OCI-LY1 (cell line): ENCODE measurements at regions not wholly inside any gene's neighbourhood (a gene's known extent, or its start where the extent isn't known, plus 50 kb on each side); places are given as distances from the start of the nearest gene placed in this dataset.

ENCODE experiments used
- CTCF ChIP-seq: fragments of 200-600 bp; sonication (generic), shearing (Covaris generic); IDR thresholded peaks from 2 replicates; pipeline ENCODE4 v1.5.1; 2017; ENCODE audit warnings: mild to moderate bottlenecking, antibody characterized with exemption, low read length, moderate library complexity, mixed read lengths
- EZH2 ChIP-seq: fragments of 200-600 bp; sonication (generic), shearing (Covaris generic); IDR thresholded peaks from 2 replicates; pipeline ENCODE4 v1.8.0; 2017; ENCODE audit warnings: borderline replicate concordance, mixed run types, mild to moderate bottlenecking, antibody characterized with exemption, low read length, moderate library complexity, mixed read lengths

DNA sequence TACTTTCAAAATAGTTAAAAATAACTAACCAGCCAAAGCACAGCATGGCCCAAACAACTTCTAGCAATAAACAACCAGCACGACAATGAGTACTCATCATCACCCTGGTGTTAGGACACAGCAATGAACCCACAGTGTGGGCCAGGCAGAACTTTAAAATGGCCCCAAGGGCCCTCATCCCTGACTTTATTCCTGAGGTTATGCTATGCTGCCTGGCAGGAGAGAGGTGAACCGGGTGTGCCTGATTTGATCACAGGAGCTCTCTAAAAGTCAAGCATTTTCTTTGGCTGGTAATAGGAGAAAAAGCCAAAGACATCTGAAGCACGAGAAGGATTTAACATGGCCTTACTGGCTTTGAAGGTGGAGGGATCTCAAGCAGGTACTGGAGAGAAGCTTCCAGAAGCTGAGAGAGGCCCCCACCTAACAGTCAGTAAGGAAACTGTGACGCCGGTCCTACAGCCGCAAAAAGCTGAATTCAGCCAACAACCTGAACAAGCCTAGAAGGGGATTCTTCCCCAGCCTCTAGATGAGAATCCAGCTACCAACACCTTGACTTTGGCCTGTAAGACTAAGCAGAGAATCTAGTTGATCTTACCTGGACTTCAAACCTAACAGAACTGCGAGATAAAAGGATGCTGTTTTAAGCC, 115.4 kb downstream of the DDX1 start:
- no peak for TF ChIP-seq EZH2
- no peak for TF ChIP-seq CTCF
